Right lobe of liver (tissue), 6 donors: ENCODE measurements at regions not wholly inside any gene's neighbourhood (a gene's known extent, or its start where the extent isn't known, plus 50 kb on each side); places are given as distances from the start of the nearest gene placed in this dataset.

Experiments
- ATAC-seq, 4 donors: fragments of 200-7000 bp; cut with Tn5 transposase; one replicate each; pipeline ENCODE4 v1.9.1; 2020; ENCODE audit warnings: mild to moderate bottlenecking in 4 of 4, moderate library complexity in 4 of 4
- DNase-seq, 3 donors: peaks; one replicate each; pipeline ENCODE4 v3.0.0-alpha.2; 2020
- H3K27ac ChIP-seq, 3 donors: fragments of 200-600 bp; one replicate each; pipeline ENCODE4 v1.8.0; 2022
- H3K27me3 ChIP-seq, 2 donors: fragments of 200-600 bp; one replicate each; pipeline ENCODE4 v1.8.0; 2022
- H3K36me3 ChIP-seq, 4 donors: fragments of 200-600 bp; sonication (generic) in 1 of 4; one replicate each; pipeline versions ENCODE4 v1.5.1 to v1.8.0; 2017 to 2022; ENCODE audit warnings: control low read depth in 1 of 4
- H3K4me1 ChIP-seq, 4 donors: fragments of 200-600 bp; sonication (generic) in 1 of 4; one replicate each; pipeline versions ENCODE4 v1.5.1 to v1.8.0; 2017 to 2022; ENCODE audit warnings: control low read depth in 1 of 4
- H3K4me3 ChIP-seq, 3 donors: fragments of 200-600 bp; one replicate each; pipeline ENCODE4 v1.8.0; 2022
- H3K9me3 ChIP-seq, 4 donors: fragments of 200-600 bp; sonication (generic) in 1 of 4; one replicate each; pipeline versions ENCODE4 v1.5.1 to v1.8.0; 2017 to 2022; ENCODE audit warnings: control low read depth in 1 of 4
- POLR2A ChIP-seq: fragments of 450-650 bp; IDR thresholded peaks from one replicate; pipeline ENCODE4 v1.6.1; 2017; ENCODE audit warnings: antibody characterized with exemption, mild to moderate bottlenecking
- WGBS: methylation state at CpG from one replicate; pipeline ENCODE4 v1.1.6; 2018; ENCODE audit warnings: low coverage, low lambda C conversion rate; ENCODE audit not compliant: insufficient coverage; ENCODE audit errors: missing lambda C conversion rate; 5-methylcytosine and 5-hydroxymethylcytosine counted together
- intact Hi-C, 2 donors: fragments of 100-400 bp; cut with DNase I; formaldehyde crosslinking; loops; one replicate each; pipeline versions ENCODE4 v1.11.2 to v1.14.1; 2022
- TF ChIP-seq, protein P1 (sequence below), 4 donors: fragments of 200-600 bp in 3 of 4; fragments of 450-650 bp in 1 of 4; IDR thresholded peaks; one replicate each; pipeline versions ENCODE4 v1.5.1 to v1.8.0; 2016 to 2022; ENCODE audit warnings: antibody characterized with exemption in 4 of 4, mild to moderate bottlenecking in 2 of 4
- donor health status: DM: no; HTN: yes; CAD: no.
- donor health status: DM: no; HTN: no; CAD: no.
- donor health status: DM: no; HTN: no; CAD: no.
- donor health status: DM: no; HTN: yes; CAD: no.
- donor health status: DM: no; HTN: yes; CAD: no.

DNA sequence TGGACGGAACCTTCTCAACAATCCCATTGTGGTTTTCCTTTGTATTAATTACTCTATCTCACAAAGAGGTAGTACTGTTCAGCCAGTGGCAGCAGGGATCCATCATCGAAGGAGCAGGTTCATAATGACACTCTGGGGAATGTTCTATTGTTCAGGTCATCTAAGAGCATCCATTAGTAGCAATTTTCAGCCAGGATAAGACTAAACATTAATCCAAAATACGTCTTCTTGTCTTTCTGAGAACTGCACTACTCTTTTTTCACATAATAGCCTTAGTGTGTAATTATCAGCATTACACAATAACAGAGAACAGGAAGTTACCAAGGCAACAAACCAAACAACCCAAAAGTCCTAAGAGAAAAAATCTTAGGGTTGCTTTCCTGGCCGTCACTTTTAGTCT is 259.5 kb upstream of the VWC2 start:
- H3K9me3 ChIP-seq, result no peaks in the 10 kb centered on the region
- H3K36me3 ChIP-seq, result no peaks in the 10 kb centered on the region
- H3K27me3 ChIP-seq, result no peaks in the 10 kb centered on the region
- H3K27ac ChIP-seq, result no peak overlapping the region
- 20% methylated on average over 4 of the region's 4 CpGs for WGBS
- H3K4me3 ChIP-seq, result no peak overlapping the region
- H3K4me1 ChIP-seq, result no peaks in the 10 kb centered on the region
- ATAC-seq (no peak), DNase-seq (no peak)
- TF ChIP-seq, protein P1, sequence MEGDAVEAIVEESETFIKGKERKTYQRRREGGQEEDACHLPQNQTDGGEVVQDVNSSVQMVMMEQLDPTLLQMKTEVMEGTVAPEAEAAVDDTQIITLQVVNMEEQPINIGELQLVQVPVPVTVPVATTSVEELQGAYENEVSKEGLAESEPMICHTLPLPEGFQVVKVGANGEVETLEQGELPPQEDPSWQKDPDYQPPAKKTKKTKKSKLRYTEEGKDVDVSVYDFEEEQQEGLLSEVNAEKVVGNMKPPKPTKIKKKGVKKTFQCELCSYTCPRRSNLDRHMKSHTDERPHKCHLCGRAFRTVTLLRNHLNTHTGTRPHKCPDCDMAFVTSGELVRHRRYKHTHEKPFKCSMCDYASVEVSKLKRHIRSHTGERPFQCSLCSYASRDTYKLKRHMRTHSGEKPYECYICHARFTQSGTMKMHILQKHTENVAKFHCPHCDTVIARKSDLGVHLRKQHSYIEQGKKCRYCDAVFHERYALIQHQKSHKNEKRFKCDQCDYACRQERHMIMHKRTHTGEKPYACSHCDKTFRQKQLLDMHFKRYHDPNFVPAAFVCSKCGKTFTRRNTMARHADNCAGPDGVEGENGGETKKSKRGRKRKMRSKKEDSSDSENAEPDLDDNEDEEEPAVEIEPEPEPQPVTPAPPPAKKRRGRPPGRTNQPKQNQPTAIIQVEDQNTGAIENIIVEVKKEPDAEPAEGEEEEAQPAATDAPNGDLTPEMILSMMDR (IDR thresholded peaks at IDR 0.05), result no peak
- TF ChIP-seq POLR2A, result no peak
- intact Hi-C loops, result no loop called here

DNA sequence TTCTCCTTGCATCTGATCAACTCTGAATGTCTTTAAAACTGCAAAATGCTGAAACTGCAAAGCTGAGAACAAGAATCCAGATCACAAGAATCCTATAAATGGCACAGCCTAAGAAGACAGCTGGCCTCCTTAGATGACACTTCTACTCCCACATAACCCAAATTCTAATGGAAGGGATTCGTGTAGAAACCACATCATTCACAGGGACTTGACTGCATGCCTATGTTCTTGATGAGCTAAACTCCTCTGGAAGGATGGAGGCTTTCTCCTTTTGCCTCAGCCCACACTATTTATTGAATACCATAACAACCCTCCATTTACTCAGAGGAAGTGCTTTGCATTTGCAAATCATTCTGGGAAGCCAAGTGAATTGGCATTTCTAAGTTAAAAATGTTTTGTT is 252.5 kb upstream of the VWC2 start:
- no peaks in the 10 kb centered on the region for H3K9me3 ChIP-seq
- H3K27me3 ChIP-seq, result no peaks in the 10 kb centered on the region
- H3K4me3 ChIP-seq, result no peak overlapping the region
- ATAC-seq (no peak), DNase-seq (no peak)
- no peaks in the 10 kb centered on the region for H3K36me3 ChIP-seq
- no peak for TF ChIP-seq POLR2A
- TF ChIP-seq, protein P1 (IDR thresholded peaks at IDR 0.05), result no peak
- intact Hi-C loops, result no loop called here
- WGBS, result 21% methylated on average over 1 of the region's 1 CpG
- no peak overlapping the region for H3K27ac ChIP-seq
- H3K4me1 ChIP-seq, result no peaks in the 10 kb centered on the region

DNA sequence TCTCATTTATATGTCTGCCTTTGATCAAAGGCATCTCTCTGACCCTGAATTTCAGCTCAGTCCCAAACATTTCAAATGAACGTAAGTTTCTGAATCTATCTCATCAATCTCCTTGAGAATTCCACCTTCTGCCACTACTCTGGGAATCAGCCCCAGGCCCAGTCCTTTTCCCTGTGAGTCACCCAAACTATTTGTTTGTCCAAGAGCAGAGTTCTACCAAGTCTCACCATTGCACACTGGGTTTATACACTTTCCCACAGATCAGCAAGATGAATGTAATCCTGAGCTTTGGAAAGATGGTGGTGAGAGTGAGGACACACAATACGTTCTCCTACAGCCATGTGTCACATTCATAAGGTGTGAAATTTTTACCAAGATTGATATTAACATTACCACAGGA is 251.3 kb upstream of the VWC2 start:
- DNase-seq (no peak), ATAC-seq (no peak)
- Histone ChIP-seq H3K9me3 (no peaks in the 10 kb centered on the region), H3K4me1 (no peaks in the 10 kb centered on the region), H3K27me3 (no peaks in the 10 kb centered on the region), H3K27ac (no peak overlapping the region), H3K4me3 (no peak overlapping the region), H3K36me3 (no peaks in the 10 kb centered on the region)
- intact Hi-C loops, result no loop called here
- 29% methylated on average over 2 of the region's 2 CpGs for WGBS
- TF ChIP-seq, protein P1 (IDR thresholded peaks at IDR 0.05), result no peak
- TF ChIP-seq POLR2A, result no peak

DNA sequence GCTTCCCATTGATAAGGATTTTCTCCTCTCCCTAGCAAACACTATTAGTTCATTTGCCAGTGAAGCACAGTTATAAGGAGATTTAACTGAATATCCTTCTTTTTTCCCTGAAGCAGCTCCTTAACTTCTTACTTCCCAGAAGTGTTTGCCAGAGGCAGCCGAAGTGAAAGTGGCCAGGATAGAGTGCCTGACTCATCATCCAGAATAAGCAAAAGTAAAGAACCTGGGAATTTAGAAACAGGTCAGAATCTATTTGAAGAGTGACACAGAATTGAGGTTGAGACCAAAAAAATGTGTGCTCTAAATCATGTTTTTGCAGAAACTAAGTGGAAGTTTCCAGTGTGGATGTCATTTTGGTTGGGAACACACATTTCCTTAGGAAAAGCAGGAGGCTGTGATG is 249.6 kb upstream of the VWC2 start:
- H3K27ac ChIP-seq, result no peak overlapping the region
- ATAC-seq (no peak), DNase-seq (no peak)
- H3K36me3 ChIP-seq, result no peaks in the 10 kb centered on the region
- H3K27me3 ChIP-seq, result no peaks in the 10 kb centered on the region
- no peaks in the 10 kb centered on the region for H3K9me3 ChIP-seq
- intact Hi-C loops, result no loop called here
- H3K4me1 ChIP-seq, result no peaks in the 10 kb centered on the region
- 44% methylated on average over 1 of the region's 1 CpG for WGBS
- H3K4me3 ChIP-seq, result no peak overlapping the region
- no peak for TF ChIP-seq POLR2A
- TF ChIP-seq, protein P1 (IDR thresholded peaks at IDR 0.05), result no peak

DNA sequence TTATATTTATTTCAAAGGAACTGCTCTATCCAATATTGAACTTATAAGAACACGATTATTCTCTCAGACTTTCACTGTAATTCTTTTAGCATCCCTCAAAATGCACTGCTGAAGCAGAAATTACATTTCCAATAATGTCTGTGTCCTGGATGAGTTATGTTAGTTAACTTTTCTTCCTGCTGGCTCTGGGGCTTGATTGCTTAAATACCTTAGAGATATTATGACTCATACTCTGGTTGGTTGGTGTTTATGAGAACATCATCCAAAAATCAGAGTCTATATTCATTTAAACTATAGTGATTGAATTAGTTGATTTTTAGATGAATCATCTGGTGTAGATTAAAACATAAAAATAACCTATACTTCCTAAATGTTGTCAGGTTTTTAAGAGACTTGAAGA is 246.3 kb upstream of the VWC2 start:
- DNase-seq (no peak), ATAC-seq (no peak)
- Histone ChIP-seq H3K4me3 (no peak overlapping the region), H3K27ac (no peak overlapping the region), H3K36me3 (no peaks in the 10 kb centered on the region), H3K4me1 (no peaks in the 10 kb centered on the region), H3K9me3 (no peaks in the 10 kb centered on the region), H3K27me3 (no peaks in the 10 kb centered on the region)
- intact Hi-C loops, result no loop called here
- TF ChIP-seq, protein P1 (IDR thresholded peaks at IDR 0.05), result no peak
- no peak for TF ChIP-seq POLR2A
- 44% methylated on average over 1 of the region's 1 CpG for WGBS
